Testis (tissue), 2 donors: ENCODE measurements at regions not wholly inside any gene's neighbourhood (a gene's known extent, or its start where the extent isn't known, plus 50 kb on each side); places are given as distances from the start of the nearest gene placed in this dataset.

Source experiments
- CTCF ChIP-seq, 3 experiments: fragments of 450-650 bp in 2 of 3; fragments of 200-600 bp in 1 of 3; sonication (generic) in 1 of 3; IDR thresholded peaks; one replicate each; pipeline ENCODE4 v1.5.1; 2016 to 2019; ENCODE audit warnings: antibody characterized with exemption in 3 of 3, mild to moderate bottlenecking in 2 of 3, moderate library complexity in 1 of 3
- POLR2A ChIP-seq: fragments of 450-650 bp; IDR thresholded peaks from one replicate; pipeline ENCODE4 v1.6.1; 2017; ENCODE audit warnings: antibody characterized with exemption, mild to moderate bottlenecking, moderate library complexity

- TF ChIP-seq CTCF (IDR thresholded peaks at IDR 0.05) = no peak
- no peak for TF ChIP-seq POLR2A
Measured at GRCh38 chr12:115670869-115671268, 606.6 kb downstream of the MED13L start.
